HepG2 (cell line): ENCODE measurements at regions not wholly inside any gene's neighbourhood (a gene's known extent, or its start where the extent isn't known, plus 50 kb on each side); places are given as distances from the start of the nearest gene placed in this dataset.

Experiments used
- ATAC-seq: fragments of 200-7000 bp; cut with Tn5 transposase; 3 replicates; pipeline ENCODE4 v1.9.1; 2020; ENCODE audit warnings: mild to moderate bottlenecking, moderate library complexity
- BruUV-seq: library from RNA; stranded (reverse); fragments of 400-500 nt; replicated peaks from 2 replicates; lab custom pipeline; 2021; lab: Mats Ljungman, UMichigan
- CTCF ChIA-PET: fragments of 300-600 bp; formaldehyde crosslinking; extraction: SDS; loops from one replicate; lab custom pipeline; 2021; ENCODE audit warnings: low total read pairs, inconsistent platforms, low intra/inter-chr PET ratio; lab: Yijun Ruan, JAX
- POLR2A ChIA-PET: fragments of 350-600 bp; sonication (Branson Sonifier 250); formaldehyde crosslinking; loops from one replicate; lab custom pipeline; 2020; ENCODE audit warnings: antibody characterized with exemption, inconsistent platforms; lab: Yijun Ruan, JAX
- DNase-seq: peaks from one replicate; pipeline ENCODE4 v3.0.0-alpha.2; 2015; ENCODE audit warnings: low spot score
- FAIRE-seq: peaks from 3 replicates; lab custom pipeline; 2011; peaks lifted over from hg19 to GRCh38; lab: Jason Lieb, UNC
- H2AFZ ChIP-seq: one replicate; pipeline ENCODE4 v1.6.1; 2011; ENCODE audit warnings: low read length, inconsistent platforms
- H3K27ac ChIP-seq: fragments of 300-600 bp; 3 replicates; pipeline ENCODE4 v1.8.0; 2011; ENCODE audit warnings: mixed run types, mild to moderate bottlenecking, mixed read lengths, low read length, inconsistent platforms; ENCODE audit not compliant: insufficient read depth; ENCODE audit errors: extremely low read length
- H3K27me3 ChIP-seq, 2 experiments: fragments of 200-600 bp in 1 of 2; 2 replicates in 1 of 2; 3 replicates in 1 of 2; pipeline versions ENCODE4 v1.6.0 to v1.8.0; 2011; ENCODE audit warnings: low read length in 2 of 2, mild to moderate bottlenecking in 2 of 2, moderate library complexity in 2 of 2, inconsistent platforms in 1 of 2; ENCODE audit not compliant: insufficient read depth in 2 of 2, control insufficient read depth in 1 of 2
- H3K36me3 ChIP-seq, 2 experiments: fragments of 200-600 bp in 1 of 2; replicated peaks in 1 of 2; 2 replicates in 1 of 2; 3 replicates in 1 of 2; pipeline versions ENCODE4 v1.5.1 to v1.8.0; 2011; ENCODE audit warnings: low read length in 2 of 2, inconsistent platforms in 1 of 2; ENCODE audit not compliant: insufficient read depth in 2 of 2, control insufficient read depth in 1 of 2
- H3K4me1 ChIP-seq: 2 replicates; pipeline ENCODE4 v1.5.1; 2012; ENCODE audit warnings: low read length, inconsistent platforms; ENCODE audit not compliant: insufficient read depth
- H3K4me2 ChIP-seq: 2 replicates; pipeline ENCODE4 v1.6.0; 2011; ENCODE audit warnings: low read depth, low read length, inconsistent platforms
- H3K4me3 ChIP-seq, 3 experiments: fragments of 200-600 bp in 1 of 3; sonication (generic), shearing (Covaris generic) in 1 of 3; replicated peaks in 1 of 3; 2 replicates each; pipeline ENCODE4 v1.5.1; 2011 to 2016; ENCODE audit warnings: low read length in 3 of 3, inconsistent platforms in 2 of 3, low read depth in 2 of 3, mild to moderate bottlenecking in 2 of 3, control low read depth in 1 of 3, mixed read lengths in 1 of 3; ENCODE audit not compliant: insufficient read depth in 1 of 3
- H3K79me2 ChIP-seq: one replicate; pipeline ENCODE4 v1.6.1; 2011; ENCODE audit warnings: low read length, inconsistent platforms; ENCODE audit not compliant: insufficient read depth
- H3K9ac ChIP-seq: 2 replicates; pipeline ENCODE4 v1.6.0; 2011; ENCODE audit warnings: mild to moderate bottlenecking, low read depth, low read length, inconsistent platforms; ENCODE audit not compliant: insufficient read depth
- H3K9me3 ChIP-seq: 2 replicates; pipeline ENCODE4 v1.5.1; 2012; ENCODE audit warnings: mild to moderate bottlenecking, low read length
- H4K20me1 ChIP-seq: 2 replicates; pipeline ENCODE4 v1.6.0; 2011; ENCODE audit warnings: inconsistent platforms, mild to moderate bottlenecking, low read length, moderate library complexity; ENCODE audit not compliant: insufficient read depth
- DNMT1 ChIP-seq: sonication (generic); formaldehyde crosslinking; IDR thresholded peaks from 2 replicates; pipeline ENCODE4 v1.5.1; 2020; ENCODE audit warnings: mild to moderate bottlenecking, missing genetic modification reagents
- HMG20A ChIP-seq: IDR thresholded peaks from 2 replicates; pipeline ENCODE4 v1.6.1; 2016; ENCODE audit warnings: borderline replicate concordance
- JARID2 ChIP-seq: sonication (generic); formaldehyde crosslinking; IDR thresholded peaks from 2 replicates; pipeline ENCODE4 v1.8.1; 2023; ENCODE audit warnings: missing genetic modification reagents, inconsistent platforms; ENCODE audit not compliant: insufficient replicate concordance
- KLF11 ChIP-seq: IDR thresholded peaks from 2 replicates; pipeline ENCODE4 v1.6.1; 2016; ENCODE audit warnings: missing compliant biosample characterization
- PCBP2 ChIP-seq: fragments of 200-400 bp; formaldehyde crosslinking; optimal IDR thresholded peaks from 2 replicates; pipeline ENCODE3; 2018; ENCODE audit warnings: low read length, low read depth; ENCODE audit not compliant: poor library complexity, severe bottlenecking
- ZNF207 ChIP-seq: fragments of 450-650 bp; IDR thresholded peaks from 2 replicates; pipeline ENCODE4 v1.6.1; 2016; ENCODE audit warnings: antibody characterized with exemption, borderline replicate concordance
- ZNF501 ChIP-seq: sonication (generic); formaldehyde crosslinking; IDR thresholded peaks from 2 replicates; pipeline ENCODE4 v1.5.1; 2020; ENCODE audit warnings: mild to moderate bottlenecking, moderate library complexity, missing genetic modification reagents
- ZNF577 ChIP-seq: sonication (generic); formaldehyde crosslinking; IDR thresholded peaks from 2 replicates; pipeline ENCODE4 v1.4.0; 2020; ENCODE audit warnings: mild to moderate bottlenecking, low read depth, missing genetic modification reagents, borderline replicate concordance
- in situ Hi-C: cut with HindIII; loops from 2 replicates; pipeline ENCODE4 v1.10.0; 2017; ENCODE audit warnings: low pct_unique_long_range_greater_than_20kb; ENCODE audit not compliant: extremely low pct_ligation_motif_present
- intact Hi-C: fragments of 100-400 bp; cut with micrococcal nuclease; formaldehyde crosslinking; loops from one replicate; pipeline ENCODE4 v1.10.0; 2022; ENCODE audit not compliant: unreplicated experiment
- TF ChIP-seq, protein P1 (sequence below): sonication (generic); formaldehyde crosslinking; IDR thresholded peaks from 2 replicates; pipeline ENCODE4 v1.8.1; 2023; ENCODE audit warnings: mild to moderate bottlenecking, missing genetic modification reagents
- TF ChIP-seq, protein P2 (sequence below): sonication (generic); formaldehyde crosslinking; IDR thresholded peaks from 2 replicates; pipeline ENCODE4 v1.5.0; 2020; ENCODE audit warnings: mild to moderate bottlenecking, missing genetic modification reagents, borderline replicate concordance
- TF ChIP-seq, protein P3 (sequence below): sonication (generic); formaldehyde crosslinking; IDR thresholded peaks from 2 replicates; pipeline ENCODE4 v1.5.1; 2020; ENCODE audit warnings: missing genetic modification reagents, mild to moderate bottlenecking, borderline replicate concordance
- TF ChIP-seq, protein P4 (sequence below): sonication (generic); formaldehyde crosslinking; IDR thresholded peaks from 2 replicates; pipeline ENCODE4 v1.8.1; 2023; ENCODE audit warnings: missing genetic modification reagents, inconsistent platforms, borderline replicate concordance
- TF ChIP-seq, protein P5 (sequence below): sonication (generic); formaldehyde crosslinking; IDR thresholded peaks from 2 replicates; pipeline ENCODE4 v1.5.0; 2020; ENCODE audit warnings: missing genetic modification reagents

DNA sequence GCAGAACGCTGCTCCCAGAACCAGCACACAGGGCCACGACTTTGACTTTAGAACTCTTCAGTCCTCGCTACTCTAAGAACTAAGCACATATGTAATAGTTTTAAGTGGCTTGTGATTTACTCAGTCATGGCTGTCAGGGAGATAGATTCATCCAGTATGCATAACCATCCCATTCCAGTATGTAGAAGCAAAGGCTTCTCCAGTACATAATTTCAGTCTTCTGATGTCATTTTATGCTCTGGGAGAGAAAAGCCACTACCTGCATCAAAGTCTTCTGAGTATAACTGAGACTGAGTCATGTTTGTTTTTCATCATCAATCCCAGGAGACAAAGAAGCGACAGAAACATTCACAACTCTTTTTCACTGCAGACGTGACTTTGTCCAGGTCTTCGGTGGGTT is 885.7 kb downstream of the PLA2G4A start (continued):
- TF ChIP-seq, protein P1, sequence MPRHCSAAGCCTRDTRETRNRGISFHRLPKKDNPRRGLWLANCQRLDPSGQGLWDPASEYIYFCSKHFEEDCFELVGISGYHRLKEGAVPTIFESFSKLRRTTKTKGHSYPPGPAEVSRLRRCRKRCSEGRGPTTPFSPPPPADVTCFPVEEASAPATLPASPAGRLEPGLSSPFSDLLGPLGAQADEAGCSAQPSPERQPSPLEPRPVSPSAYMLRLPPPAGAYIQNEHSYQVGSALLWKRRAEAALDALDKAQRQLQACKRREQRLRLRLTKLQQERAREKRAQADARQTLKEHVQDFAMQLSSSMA, result no peak
- no peak for TF ChIP-seq HMG20A (CRISPR knock-in tag)
- no peak for TF ChIP-seq ZNF207
- TF ChIP-seq, protein P2, sequence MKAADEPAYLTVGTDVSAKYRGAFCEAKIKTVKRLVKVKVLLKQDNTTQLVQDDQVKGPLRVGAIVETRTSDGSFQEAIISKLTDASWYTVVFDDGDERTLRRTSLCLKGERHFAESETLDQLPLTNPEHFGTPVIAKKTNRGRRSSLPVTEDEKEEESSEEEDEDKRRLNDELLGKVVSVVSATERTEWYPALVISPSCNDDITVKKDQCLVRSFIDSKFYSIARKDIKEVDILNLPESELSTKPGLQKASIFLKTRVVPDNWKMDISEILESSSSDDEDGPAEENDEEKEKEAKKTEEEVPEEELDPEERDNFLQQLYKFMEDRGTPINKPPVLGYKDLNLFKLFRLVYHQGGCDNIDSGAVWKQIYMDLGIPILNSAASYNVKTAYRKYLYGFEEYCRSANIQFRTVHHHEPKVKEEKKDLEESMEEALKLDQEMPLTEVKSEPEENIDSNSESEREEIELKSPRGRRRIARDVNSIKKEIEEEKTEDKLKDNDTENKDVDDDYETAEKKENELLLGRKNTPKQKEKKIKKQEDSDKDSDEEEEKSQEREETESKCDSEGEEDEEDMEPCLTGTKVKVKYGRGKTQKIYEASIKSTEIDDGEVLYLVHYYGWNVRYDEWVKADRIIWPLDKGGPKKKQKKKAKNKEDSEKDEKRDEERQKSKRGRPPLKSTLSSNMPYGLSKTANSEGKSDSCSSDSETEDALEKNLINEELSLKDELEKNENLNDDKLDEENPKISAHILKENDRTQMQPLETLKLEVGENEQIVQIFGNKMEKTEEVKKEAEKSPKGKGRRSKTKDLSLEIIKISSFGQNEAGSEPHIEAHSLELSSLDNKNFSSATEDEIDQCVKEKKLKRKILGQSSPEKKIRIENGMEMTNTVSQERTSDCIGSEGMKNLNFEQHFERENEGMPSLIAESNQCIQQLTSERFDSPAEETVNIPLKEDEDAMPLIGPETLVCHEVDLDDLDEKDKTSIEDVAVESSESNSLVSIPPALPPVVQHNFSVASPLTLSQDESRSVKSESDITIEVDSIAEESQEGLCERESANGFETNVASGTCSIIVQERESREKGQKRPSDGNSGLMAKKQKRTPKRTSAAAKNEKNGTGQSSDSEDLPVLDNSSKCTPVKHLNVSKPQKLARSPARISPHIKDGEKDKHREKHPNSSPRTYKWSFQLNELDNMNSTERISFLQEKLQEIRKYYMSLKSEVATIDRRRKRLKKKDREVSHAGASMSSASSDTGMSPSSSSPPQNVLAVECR (CRISPR knock-in tag), result no peak
- TF ChIP-seq PCBP2, result no peak
- TF ChIP-seq ZNF577 (CRISPR knock-in tag), result no peak

DNA sequence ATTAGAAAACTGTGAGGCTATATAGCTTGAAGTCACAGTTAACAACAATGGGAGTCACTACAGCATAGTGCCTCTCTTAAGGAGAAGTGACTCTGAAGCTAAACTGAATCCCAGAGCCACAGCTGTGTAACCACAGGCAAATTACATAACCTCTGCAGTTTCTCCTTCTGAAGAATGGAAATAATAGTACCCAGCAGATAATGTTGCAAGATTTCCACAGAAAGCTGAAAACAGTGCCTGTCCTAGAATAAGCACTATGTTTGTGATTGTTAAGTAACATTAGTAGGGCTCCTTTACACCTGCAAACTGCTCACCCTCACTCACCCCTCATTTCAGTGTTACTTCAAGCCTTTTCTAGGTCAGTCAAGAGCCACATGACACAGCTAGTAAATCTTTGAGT is 886.7 kb downstream of the PLA2G4A start:
- Histone ChIP-seq H3K4me2 (no peak overlapping the region), H3K4me3 (no peak overlapping the region), H3K9ac (no peak overlapping the region), H4K20me1 (no peaks in the 10 kb centered on the region), H3K4me1 (no peaks in the 10 kb centered on the region), H3K79me2 (no peaks in the 10 kb centered on the region), H2AFZ (no peak overlapping the region), H3K27me3 (no peaks in the 10 kb centered on the region), H3K9me3 (peaks cover 11% of the 10 kb centered on the region; the same call in 1 of the 2 replicates), H3K36me3 (no peaks in the 10 kb centered on the region), H3K27ac (no peak overlapping the region)
- ChIA-PET POLR2A (no interaction called here), CTCF (no interaction called here)
- in situ Hi-C loops (no loop called here), intact Hi-C loops (no loop called here)
- BruUV-seq, result no TSS peak
- ATAC-seq (no peak), FAIRE-seq (no peak), DNase-seq (no peak)
- no peak for TF ChIP-seq KLF11 (CRISPR knock-in tag)
- no peak for TF ChIP-seq ZNF501 (CRISPR knock-in tag)
- TF ChIP-seq, protein P3, sequence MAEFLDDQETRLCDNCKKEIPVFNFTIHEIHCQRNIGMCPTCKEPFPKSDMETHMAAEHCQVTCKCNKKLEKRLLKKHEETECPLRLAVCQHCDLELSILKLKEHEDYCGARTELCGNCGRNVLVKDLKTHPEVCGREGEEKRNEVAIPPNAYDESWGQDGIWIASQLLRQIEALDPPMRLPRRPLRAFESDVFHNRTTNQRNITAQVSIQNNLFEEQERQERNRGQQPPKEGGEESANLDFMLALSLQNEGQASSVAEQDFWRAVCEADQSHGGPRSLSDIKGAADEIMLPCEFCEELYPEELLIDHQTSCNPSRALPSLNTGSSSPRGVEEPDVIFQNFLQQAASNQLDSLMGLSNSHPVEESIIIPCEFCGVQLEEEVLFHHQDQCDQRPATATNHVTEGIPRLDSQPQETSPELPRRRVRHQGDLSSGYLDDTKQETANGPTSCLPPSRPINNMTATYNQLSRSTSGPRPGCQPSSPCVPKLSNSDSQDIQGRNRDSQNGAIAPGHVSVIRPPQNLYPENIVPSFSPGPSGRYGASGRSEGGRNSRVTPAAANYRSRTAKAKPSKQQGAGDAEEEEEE (CRISPR knock-in tag), result no peak
- TF ChIP-seq JARID2 (CRISPR knock-in tag), result no peak
- TF ChIP-seq DNMT1 (CRISPR knock-in tag), result no peak
- TF ChIP-seq, protein P4, sequence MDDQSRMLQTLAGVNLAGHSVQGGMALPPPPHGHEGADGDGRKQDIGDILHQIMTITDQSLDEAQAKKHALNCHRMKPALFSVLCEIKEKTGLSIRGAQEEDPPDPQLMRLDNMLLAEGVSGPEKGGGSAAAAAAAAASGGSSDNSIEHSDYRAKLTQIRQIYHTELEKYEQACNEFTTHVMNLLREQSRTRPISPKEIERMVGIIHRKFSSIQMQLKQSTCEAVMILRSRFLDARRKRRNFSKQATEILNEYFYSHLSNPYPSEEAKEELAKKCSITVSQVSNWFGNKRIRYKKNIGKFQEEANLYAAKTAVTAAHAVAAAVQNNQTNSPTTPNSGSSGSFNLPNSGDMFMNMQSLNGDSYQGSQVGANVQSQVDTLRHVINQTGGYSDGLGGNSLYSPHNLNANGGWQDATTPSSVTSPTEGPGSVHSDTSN (CRISPR knock-in tag), result no peak
- TF ChIP-seq, protein P5, sequence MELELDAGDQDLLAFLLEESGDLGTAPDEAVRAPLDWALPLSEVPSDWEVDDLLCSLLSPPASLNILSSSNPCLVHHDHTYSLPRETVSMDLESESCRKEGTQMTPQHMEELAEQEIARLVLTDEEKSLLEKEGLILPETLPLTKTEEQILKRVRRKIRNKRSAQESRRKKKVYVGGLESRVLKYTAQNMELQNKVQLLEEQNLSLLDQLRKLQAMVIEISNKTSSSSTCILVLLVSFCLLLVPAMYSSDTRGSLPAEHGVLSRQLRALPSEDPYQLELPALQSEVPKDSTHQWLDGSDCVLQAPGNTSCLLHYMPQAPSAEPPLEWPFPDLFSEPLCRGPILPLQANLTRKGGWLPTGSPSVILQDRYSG (CRISPR knock-in tag), result no peak
